Inflammatory macrophage (primary cell): ENCODE measurements at regions not wholly inside any gene's neighbourhood (a gene's known extent, or its start where the extent isn't known, plus 50 kb on each side); places are given as distances from the start of the nearest gene placed in this dataset.
"Not testable (repeated sequence)": the region's sequence is repeated elsewhere in the genome, so short reads cannot be mapped to it uniquely, and the experiment has no call there.

Source experiments
- DNase-seq, 2 donors: peaks; one replicate each; pipeline ENCODE4 v3.0.0-alpha.2; 2020 to 2022

DNA sequence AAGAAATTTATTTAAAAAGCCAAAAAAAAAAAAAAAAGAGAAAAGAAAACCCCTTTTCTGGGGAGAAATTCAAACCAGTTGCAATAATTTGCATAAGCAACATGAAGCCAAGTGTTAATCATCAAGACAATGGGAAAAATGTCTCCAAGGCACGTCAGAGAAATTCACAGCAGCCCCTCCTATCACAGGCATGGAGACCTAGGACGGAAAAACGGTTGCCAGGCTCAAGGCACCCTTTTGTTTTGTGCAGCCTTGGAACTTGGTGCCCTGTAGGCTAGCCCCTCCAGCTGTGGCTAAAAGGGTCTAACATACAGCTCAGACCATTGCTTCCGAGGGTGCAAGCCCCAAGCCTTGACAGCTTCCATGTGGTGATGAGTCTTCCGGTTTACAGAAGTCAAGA, 509.2 kb upstream of the SOX11 start:
- DNase-seq: no peak

DNA sequence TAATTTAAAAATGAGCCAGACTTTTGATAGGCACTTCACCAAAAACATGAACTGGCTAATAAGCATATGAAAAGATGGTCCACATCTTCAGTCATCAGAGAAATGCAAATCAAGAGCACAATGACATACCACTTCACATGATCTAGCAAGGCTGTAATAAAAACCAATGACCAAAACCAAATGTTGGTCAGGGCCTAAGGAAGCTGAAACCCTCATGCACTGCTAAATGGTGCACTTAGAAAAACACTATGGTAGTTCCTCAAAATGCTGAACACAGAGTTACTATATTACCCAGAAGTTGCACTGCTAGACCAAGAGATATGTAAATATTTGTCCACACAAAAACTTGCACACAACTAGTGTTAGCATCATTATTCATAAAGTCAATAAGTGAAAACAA, 504.9 kb upstream of the SOX11 start:
- no peak for DNase-seq

DNA sequence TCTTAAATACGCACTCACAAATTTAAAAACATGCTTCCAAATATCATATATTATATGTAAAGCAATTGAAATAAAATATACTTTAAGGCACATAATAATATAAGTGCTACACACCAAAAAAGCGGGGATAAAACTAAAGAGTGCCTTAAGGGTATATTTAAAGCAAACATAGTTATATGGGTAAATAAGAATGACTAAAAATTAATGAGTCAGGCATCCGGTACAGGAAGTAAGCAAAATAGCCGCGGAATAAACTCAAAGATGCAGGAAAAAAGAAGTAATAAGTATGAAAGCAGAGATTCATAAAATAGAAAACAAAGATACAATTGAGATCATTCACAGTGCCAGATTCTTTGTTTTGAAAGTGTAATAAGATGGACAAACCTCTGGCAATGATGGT, 503.5 kb upstream of the SOX11 start:
- no peak for DNase-seq

DNA sequence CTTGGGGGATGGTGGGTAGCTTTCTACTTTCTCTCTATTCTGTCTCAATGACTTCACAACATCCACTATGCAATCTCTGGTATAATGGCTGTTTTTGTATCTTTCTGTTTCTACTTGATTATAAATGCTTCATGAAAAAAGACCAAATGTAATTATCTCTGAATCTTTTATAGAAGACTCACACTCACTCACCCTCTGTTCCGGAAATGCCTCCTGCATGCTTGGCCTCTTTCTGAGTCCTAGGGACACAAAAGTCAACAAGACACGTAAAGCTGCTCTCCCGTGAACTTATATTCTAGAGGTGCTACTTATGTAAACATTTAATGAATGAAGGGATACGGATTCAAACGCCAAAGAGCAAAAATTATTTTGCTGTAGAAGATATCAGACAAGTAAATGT, 502.2 kb upstream of the SOX11 start:
- DNase-seq: no peak

DNA sequence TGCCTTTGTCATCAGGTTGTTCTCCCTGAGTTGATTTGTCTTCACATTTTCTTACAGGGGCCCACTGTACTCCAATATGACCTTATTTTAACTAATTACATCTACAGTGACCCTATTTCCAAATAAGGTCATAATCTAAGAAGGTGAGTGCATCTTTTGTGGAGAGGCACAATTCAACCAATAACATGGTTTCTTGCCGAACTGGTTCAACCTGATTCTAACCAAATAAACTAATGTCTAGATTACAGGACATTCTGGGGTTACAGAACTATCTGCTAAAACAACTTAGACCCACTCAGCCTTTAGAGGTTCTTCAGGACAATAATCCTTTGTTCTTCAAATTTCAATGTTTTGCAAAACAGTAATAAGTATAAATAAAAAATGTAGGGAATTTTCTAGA, 496.5 kb upstream of the SOX11 start:
- no peak for DNase-seq

DNA sequence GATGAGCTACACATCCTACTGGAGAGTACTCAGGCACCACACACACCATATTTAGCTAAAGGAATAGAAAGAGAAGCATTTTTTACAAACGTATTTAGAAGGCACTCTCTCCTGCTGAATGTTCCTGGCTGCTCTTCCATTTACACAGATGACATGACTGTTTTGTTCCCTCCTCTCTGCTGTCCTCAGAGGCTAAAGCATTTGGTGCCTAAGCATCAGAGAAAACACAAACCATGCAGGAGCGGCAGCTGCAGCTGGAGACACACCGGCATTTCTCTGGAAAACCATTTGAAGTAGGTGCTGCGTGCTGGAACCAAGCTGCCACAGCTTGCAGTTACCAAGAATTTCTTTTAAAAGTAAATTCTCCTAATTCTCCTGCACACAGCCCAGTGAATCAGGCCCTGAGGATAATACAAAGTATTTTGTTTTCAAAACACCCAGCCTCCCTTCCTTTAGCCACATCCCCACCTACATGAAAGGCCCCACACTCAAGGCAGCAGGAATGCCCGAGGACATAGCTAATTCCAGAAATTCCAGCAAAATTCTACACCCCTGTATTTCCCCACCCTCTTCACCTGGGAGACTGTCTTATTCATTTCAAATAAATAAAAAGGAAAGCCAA, 488.9 kb upstream of the SOX11 start:
- DNase-seq: no peak

DNA sequence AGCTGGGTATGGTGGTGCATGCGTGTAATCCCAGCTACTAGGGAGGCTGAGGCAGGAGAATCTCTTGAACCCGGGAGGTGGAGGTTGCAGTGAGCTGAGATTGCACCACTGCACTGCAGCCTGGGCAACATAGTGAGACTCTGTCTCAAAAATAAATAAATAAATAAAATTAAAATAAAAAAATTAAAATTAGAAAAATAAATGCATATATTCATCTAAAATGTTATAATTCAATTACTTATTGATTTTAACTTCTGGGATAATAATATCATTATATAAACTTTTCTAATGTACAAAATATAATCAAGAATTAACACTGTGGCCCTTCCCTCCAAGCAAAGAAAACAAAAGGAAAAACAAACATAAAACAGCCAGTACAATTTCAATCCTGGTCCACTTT, 485.4 kb upstream of the SOX11 start:
- not testable (repeated sequence) for DNase-seq

DNA sequence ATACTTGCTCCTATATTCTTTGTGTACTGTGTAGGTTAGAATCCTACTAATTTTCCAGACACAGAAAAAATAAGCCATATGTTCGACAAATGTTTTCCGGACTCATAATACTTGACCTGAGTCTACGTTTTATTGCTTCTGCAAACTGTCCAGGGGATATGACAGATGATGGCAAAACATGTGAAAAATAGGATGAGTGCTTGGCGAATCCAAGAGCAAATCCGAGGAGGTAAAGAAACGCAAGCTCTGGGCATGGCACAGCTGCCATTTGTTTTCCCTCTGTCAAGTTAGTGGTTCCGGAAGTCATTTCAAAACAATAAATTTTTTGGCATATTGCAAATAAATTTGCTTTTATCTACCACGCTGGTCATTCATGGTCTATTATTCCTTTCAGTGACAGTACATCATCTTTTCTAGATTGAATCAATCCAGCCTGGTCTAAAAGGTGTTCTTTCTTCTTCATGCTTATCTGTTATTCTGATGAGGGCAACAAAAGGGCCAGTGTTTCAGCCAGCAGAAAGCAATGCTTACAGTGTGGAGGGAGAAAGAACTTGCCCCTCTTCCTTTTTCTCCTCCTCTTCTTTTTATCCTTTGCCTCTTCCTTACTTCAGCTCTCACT, 476.1 kb upstream of the SOX11 start:
- DNase-seq: no peak

DNA sequence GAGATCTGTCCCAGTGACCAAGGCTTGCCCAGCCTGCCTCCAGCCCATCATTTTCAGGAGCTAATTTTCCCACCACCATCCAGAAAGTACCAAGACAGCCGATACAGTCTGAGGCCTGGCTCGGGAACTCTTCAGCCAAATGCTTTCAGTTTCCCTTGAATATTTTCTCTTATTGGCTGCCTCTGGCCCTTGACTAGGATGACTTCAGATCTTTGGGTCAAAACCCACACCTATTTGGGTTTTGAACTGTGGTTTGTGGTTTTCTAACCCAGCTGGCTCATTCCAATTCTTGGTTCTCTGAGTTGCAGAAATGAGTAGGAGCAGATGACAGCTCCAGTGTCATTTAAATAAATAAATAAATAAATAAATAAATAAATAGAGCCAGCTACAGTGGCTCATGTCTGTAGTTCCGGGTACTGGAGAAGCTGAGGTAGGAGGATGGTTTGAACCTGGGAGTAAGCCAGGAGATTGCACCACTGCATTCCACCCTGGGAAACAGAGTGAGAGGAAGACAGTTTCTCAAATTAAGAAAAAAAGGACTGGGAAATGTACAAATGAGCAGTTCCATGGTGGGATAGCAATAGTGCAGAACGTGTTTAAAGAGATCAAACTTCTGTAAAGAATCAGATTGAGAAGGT, 465.0 kb upstream of the SOX11 start:
- no peak for DNase-seq

DNA sequence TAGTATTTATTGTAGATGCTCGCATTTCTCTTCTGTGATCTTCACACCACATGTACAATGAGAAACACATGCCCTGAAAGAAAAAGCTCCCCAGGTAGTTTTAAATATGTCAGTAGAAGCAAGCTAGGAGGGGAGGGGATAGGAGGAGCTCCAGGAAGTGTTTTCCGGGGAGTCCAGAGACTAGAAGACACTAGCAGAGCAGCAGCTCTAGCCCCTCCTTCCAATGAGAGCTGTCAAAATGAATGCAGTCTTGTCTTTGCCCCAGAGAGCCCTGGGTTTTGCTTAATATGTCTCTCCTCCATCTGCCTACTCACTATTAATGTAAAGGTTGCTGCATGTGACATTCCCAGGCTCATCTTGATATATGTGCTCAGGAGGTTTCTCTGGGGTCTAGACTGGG, 462.6 kb upstream of the SOX11 start:
- DNase-seq: no peak

DNA sequence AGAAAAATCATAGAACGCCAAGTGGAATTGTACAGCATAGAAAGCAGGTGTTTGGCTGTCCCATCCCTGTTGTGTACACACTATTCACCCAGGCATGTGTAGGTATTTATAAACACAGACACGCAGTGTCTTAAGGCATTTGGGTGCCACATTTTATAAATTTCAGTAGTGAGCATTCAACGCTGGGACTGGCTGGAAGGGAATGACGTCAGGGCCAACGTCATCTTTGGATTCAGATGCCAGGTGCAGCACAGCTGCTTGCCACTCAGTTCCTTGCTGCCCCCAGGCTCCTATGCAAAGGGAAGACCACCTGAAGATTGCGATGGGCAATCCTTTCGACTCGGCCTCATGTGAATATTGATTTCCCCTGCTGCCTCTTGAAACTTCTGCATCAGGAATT, 461.7 kb upstream of the SOX11 start:
- DNase-seq: no peak

DNA sequence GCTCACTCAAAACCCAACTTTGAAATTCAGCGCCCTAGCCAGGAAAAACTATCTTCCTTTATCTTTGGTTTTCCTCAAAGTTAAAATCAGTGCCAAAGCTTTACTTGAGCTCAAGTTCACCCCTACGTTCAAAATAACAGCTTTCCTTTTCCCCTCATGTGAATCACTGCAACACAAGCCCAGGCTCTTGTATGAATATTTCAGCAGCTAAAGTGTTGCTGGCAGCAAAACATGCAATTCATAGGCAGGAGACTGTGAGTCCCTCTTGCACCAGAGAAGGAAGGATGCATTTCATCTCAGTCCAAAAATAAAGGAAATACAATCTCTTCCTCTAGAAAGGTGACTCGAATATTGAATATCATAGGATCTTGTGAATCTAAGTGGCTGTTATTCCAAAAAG, 461.3 kb upstream of the SOX11 start:
- DNase-seq: no peak

DNA sequence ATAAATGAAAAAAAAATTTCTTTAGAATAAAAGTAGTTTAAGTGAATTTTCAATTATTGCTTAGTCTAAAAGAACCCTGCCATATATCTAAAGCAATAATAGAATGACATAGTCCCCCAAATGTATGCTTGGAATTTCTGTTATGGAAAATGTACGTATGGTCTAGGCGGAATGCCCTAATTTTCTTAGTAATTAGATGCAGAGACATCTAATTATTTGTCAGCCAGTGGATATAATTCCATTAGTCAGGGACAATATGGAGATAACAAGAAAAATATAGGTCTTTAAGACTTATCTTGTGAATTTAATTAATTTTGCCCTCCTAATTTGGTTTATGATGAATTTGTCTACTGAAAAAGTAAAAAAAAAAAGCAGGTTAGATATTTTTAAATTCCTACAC, 460.9 kb upstream of the SOX11 start:
- DNase-seq: no peak

DNA sequence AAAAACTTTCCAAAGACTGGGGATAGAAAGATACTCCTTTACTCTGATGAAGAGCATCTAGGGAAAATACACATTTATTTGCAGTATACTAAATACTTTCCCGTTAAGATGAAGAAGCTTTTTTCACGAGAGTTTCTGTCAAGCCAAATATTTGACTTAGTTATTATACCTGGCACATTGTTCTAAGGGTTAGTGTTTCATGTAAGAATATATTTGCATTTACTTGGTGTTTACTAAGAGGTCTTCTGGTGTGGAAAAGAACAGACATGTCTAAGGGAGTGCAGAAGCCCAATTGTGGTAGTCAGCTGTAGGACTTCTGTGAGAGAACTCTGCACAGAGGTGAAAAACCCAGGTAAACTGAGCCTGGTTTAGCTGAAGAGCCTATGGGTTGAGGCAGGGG, 457.6 kb upstream of the SOX11 start:
- no peak for DNase-seq

DNA sequence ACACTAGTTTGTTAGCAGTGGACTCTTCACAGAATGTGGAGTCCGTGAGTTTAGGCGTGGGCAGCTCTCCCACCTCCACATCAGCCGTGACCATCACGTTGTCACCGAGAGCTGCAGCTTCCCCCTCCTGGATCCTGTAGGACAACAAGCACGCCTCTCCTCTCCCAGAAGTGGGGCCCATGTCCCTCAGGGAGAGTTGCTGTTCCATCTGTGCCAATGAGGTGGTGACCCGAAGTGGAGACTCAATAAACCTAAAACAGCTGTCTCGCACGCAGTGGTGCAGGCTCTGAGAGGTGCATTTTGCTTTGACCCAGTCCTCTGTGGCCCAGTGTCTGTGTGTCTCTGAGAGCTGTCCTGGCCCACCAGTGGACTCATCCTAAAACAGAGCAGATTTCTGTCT, 456.5 kb upstream of the SOX11 start:
- no peak for DNase-seq

DNA sequence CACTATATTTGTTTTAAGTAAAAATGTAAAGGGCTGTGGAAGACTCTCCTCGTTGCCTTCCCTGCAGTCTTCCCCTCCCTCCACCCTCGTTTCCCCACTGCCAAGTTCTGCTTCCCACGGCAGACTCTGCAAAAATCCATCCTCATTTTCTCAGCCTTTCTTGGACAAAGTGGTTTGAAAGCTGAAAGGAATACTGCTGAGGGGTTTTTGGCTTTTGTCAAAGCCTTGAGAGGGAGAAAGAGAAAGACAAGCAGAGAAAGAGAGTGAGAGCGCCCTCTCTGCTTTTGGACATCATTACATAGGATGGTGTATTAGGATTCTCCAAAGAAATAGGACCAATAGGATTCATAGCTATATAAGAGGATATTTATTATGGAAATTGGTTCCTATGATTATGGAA, 455.9 kb upstream of the SOX11 start:
- DNase-seq: no peak

DNA sequence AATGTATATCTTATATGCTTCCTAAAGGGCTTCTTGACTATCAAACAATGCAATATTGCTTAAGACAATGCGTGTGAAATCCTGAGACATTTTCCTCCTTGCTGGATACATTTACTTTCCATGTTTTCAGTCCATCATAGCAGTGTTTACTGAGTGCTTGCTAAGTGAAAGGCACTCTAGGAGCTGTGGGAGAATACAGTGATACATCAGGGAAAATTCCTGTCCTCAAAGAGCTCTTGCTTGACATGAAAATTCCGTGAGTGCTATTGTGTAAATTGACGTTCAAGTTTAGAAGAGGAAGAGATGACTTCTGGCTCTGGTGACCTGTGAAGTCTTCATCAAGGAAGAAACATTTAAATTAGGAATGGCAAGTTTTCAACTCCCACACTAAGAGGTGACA, 449.4 kb upstream of the SOX11 start:
- DNase-seq: no peak

DNA sequence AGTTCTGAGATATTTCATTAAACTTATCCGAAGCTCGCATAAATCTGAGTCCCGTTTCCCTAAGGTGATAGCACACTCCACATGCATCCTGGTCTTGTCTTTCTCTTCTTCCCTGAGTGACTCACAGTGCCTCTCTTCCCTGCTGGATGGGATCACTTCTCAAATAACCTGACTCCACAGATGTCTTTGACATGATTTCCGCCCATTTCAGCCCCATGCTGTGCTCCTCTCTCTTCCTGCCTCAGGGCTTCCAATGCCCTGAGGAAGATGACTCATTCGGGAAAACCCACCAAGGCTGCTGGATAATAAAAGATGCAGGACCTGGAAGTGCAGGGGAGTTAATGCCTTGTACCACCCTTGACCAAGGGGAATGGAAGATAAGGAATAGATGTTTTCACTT, 441.7 kb upstream of the SOX11 start:
- DNase-seq: no peak

DNA sequence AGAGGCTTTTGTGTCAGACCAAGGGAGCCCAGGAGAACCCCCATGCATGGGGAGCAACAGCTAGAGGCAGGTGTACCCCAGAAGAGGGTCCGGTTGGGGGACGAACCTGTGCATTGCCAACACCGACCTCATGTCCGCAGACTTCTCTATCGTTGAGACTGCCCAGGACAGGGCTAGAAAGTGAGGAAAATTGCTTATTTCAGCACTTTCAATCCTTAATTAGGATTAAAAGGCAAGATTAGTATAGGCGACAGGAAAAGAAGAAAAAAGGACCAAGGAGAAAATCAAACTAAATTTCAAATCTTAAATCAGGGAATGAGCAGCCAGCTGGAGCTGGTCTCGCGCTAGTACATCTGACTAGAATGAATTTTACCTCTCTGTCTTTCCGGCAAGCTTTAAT, 438.9 kb upstream of the SOX11 start:
- DNase-seq: no peak

DNA sequence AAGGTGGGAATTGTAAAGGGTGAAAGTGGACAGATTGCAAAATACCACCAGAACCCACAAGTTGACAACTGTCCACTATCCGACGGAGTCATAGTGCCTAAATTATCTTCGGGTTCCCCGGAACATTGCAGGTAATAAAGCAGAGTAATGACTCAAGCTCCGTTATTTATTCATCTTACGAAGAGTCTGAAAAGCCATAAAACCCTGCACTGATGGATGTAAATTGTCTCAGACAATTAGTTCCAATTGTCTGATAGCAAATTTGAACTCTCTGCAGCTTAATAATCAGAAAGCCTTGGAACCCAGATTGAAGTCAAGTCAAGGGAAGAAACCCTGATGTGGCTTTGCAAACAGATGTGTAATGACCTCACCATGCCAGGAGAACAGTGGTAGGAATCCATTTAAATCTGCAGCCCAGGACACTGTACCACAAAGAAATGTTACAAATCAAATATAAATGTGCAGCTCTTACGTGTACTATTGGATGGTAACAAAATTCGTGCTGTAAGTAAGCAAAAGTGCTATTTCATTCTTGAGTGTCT, 437.3 kb upstream of the SOX11 start:
- no peak for DNase-seq

DNA sequence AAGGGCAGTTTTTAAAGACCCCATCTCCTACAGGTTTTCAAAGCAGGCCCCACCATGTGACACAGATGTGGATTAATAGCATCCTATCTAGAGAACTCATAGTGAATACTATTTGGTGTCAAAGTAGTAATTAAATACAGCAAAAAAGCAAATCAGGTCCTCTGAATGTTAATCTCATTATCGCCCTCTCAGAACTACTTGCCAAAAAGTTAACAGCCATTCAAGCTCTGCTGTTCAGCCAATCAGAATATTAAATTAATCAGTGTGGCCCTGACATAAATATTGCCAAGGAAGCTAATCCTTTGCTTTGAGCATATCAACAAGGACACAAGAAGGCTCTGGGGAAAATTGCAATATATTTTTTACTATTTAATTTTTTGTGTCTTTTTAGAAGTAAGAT, 428.9 kb upstream of the SOX11 start:
- DNase-seq: no peak

DNA sequence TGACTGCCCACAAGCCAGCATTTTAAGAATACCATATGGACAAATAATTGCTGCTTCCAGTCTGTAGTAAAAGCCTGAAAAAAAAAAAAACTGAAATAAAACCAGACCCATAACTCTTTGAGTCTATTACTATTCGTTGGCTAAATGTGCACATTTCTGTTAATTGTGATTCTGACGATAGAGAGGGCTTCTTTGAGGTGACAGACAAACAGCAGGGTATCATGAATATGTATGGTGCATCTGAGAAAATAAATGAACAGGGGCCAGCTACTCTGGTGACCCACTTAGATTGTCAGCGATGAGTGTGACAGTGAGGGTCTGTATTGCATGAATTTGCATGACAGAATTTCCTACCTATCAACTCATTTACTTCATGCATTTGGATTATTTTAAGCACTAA, 427.8 kb upstream of the SOX11 start:
- DNase-seq: no peak

DNA sequence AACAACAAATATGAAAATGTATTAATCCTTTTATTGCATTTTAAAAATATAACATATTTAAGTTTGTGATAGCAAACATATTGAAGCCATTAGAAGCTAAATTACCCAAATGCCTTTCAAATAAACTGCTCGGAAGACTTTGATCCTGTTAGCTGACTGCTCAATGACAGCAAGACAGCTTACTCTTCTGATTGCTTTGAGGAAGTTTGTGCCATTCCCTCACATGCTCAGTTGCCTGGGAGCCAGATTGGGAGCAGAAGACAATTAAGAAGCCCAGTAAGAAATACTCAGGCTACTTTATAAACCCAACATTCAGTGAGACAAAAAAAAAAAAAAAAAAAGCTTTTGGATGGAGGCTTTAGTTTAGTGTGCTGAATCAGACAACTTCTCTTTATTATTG, 407.1 kb upstream of the SOX11 start:
- DNase-seq: no peak
